ENCODE measurements at regions not wholly inside any gene's neighbourhood (a gene's known extent, or its start where the extent isn't known, plus 50 kb on each side); places are given as distances from the start of the nearest gene placed in this dataset.

DNA sequence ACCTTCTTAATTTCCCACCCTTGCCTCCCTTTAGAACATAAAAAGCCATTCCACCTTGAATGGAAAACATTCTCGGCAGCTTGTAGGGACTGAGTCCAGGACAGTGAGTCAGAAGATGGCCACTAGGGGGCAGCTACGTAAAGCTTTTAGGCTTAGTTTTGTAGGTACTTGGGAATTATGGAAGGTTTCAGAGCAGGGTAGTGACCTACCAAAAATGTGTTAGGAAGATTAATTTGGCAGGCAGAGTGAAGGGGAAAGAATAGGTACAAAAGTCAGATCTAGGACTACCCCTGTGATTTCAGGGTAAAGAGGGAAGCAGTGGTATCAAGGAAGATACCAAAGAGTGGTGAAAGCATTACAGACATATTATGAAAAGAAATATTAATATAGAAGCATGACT, 198.4 kb downstream of the NDFIP2 start:
- DNase-seq = peak; percentile 68

- no peak for DNase-seq
Observed at GRCh38 chr13:79678100-79678499, 197.1 kb downstream of the NDFIP2 start.

DNA sequence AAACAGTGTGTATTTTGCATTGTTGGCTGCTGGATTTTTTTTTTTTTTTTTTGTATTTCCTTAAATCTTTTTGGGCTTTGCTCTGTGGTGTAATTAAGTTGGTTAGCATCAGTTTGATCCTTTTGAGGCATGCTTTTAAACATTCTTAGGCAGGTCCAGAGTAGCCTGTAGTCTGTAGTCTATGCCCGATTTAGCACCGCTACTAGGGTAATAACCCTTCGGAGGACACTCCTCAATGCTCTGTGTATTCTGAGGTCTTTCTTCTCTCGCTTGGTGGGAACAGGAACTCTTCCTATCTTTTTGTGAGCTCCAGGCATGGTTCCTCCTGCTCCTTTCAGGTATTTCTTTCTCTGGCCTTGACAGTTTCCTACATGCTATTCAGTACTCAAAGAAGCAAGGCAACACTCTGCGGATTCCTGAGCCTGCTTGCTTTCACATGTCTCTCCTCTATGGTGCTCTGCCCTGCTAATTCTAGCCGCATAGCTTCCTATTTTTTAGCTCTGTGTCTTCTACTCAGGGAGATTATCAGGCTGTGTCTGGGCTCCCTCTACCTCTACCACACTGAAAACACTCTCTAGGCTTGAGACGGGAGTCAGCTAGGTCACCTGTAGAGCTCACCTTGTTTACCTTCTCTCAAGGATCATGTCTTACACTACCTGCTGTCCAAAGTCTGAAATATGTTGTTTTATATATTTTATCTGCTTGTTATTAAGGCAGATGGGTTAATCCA, 195.1 kb downstream of the NDFIP2 start:
- DNase-seq = no peak

DNA sequence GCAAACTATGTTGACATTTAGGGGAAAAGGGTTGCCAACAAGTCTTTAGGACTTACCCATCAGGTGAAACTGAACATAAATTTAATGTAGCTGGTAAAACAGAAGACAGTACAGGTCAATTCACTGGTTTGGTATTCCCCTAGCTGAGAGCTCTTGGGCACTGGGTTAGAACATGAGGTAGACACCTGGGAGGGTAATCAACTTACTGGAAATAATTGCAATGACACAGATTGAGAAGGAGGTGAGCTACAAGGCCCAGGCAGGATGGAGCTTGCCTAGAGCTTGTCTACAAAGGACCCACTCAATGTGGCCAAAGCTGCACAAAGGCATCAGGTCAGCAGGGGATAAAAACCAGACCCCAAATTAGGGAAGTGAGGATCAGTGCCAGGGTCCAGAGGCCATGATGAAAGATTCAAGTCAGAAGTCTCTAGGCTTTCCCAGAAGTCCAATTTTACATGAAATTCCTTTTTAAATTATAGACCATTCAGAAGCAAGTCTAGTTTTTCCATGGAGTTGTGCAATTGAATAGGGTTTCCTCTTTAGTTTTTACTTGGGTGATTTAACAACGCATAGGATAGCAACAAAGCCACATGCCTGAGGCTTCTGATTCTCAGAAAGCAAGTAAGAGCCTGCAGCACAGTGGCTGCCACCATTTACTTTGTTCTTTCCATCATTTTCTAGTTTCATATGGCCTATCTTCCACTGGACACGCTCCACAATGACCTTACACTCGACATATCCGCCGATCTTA, 194.0 kb downstream of the NDFIP2 start:
- DNase-seq = no peak

GRCh38 chr13:79673993-79674377, 193.0 kb downstream of the NDFIP2 start:
- DNase-seq = no peak

DNA sequence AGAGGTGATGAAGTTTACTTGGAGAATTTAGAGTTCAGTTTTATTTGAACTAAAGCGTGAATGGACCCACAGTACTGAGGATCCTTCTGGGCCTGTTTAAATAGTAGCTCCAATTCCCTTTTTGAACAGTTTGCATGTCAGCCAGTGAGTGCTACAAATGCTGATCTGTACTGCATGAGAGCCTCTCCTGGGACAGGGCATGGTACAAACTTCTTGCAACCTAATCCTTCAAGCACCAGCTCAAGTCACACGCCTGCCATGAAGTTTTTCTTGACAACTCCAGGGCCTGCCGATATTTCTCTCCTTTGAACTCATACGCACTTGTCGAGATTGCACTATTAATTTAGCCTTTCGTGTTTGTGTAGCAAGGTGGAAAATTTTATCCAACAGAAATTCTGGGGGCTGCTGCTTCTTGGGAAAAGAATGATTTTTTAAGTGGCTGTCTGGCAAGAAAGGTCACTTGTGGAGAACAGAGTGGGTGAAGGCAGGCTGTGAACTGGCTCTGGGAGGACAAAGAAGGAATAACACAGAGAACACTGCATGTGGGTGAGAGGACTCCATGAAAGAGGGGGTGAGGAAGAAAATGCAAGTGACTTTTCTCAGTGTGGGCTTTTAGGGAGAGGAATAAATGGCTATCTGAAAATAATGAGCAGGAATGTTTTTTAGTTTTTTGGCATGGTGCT, 192.5 kb downstream of the NDFIP2 start:
- no peak for DNase-seq

DNA sequence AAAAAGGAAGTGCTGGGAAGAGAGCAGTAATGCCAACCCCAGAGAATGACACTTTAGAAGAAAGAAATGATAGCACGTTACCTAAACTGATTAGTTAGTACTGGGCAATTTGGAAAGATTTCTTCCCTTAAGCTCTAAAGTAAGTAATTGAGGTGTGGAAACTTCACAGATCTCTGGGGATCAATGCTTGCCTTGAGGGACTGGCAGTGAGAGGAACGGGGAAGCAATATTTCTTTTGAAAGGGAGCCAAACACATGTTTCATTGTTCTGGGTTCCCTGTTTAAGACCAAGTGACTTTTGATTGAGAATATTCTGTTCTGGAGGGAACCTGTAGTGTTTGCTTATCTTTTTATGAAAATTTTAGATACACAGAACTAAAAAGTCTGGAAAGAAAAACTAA, 190.5 kb downstream of the NDFIP2 start:
- no peak for DNase-seq

DNA sequence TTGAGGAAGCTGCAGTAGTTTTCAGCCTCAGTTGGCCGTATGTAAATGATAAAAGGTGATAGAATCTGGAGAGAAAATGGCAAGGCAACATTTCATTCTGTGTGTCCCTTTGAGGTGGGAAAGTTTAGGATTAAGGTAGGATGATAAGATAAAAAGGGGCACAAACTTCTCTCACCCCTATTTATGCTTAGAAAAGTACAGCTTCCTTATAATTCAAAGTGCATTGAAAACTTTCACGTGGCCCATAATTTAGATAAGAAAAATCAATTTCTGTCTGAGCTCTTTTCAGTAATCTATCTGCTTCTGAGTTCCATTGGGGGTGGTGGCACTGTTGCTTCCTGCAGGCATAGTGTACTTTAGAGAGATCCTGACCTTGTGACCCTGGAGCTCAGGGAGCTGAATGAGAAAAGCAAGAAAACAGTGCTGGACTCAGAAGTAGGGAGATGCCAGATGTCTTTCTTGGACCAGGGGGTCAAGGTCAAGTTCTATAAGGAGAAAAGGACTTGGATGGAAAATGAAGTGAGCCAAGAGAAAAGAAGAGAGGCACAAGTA, 187.3 kb downstream of the NDFIP2 start:
- DNase-seq = no peak

DNA sequence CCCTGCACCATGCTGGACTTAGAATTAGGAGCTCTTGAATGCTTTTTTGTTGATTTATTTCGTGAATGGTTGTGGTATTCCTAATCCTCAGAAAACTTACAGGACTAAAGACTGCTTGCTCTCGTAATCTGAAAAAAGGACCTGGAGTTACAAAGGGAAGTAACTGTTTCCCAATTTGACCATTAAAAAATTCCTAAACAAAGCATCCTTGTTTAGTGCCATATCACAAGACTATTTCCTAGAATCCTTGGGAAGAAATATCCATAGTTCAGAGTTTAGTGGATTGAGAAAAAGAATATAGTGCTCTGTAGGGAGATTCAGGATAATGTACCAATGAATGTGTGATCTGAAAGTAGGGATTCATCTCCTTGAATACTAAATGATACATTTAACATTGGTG, 186.8 kb downstream of the NDFIP2 start:
- DNase-seq = no peak

- no peak for DNase-seq
Observed at GRCh38 chr13:79663977-79664636, 183.2 kb downstream of the NDFIP2 start.

DNA sequence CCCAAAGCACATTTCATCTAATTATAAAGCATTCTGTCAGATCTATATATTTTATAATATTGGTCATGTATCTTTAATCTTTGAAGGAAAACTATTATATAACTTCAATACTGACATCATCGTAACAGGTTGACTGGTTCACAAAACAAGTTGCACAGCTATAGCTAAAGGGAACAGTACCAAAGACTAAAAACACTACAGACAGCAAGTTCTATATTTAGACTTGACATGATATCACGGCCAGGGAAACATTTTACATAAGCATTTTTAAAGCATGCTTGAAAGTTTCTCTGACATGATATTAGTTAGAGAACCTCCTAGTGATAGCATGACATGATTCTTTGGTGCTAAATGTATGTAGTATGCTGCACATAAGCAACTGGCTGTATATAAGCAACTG, 182.5 kb downstream of the NDFIP2 start:
- DNase-seq = no peak

- DNase-seq = no peak
Observed at GRCh38 chr13:79662882-79663281, 181.9 kb downstream of the NDFIP2 start.

DNA sequence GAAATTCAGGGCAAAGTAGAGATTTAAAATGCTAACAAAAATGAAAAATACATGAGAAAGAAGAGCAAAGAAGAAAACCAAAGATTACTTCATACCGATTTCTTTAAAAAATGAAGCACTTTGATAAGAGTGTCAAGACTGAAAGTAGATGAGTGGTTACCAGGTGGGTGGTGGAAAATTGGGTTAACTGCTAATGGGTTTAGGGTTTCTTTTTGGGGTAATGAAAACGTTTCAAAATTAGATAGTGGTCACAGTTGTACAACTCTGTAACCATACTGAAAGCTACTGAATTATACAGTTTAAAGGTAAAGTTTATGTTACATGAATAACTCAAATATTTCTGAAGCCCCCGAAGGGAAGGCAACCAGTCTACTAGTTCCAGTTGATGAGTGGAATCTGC, 179.4 kb downstream of the NDFIP2 start:
- DNase-seq = no peak

DNA sequence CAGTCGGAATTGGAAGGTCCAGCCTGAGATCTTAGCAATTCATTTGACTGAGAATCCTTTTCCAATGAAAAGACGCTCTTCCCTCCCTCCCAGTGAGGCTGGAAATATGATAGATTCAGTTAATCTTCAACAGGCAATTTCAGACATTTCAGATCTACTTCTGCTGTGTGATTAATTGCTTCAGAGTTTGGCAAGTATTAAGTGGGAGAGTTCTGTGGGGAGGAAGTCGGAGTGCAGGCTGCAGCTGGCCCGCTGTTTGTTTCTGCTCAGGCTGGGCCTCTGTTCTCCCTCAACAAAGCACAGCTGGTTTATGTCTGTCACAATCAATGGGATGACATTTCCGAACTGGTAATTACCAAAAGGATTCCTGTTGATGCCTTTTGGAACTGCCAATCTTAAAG, 178.2 kb downstream of the NDFIP2 start:
- DNase-seq = no peak

- DNase-seq = no peak
Observed at GRCh38 chr13:79658333-79658975, 177.5 kb downstream of the NDFIP2 start.

DNA sequence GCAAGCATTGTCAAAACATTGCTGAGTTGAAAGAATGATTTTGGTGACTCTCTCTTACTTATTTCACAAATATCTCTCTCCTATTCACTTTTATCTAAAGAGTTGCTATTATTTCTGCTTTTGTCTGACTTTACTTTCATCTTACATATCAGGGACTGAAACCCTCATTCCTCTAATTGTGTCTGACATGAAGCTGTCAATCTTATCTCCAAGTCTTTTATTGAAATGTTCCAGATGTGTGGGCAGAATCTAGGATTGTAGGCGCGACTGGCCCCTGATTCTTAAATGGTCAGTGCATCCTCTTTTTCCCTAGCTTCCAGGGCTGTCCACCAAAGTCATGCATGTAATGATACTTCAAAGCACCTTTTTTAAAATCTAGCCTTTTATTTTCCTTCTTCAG, 174.6 kb downstream of the NDFIP2 start:
- DNase-seq = no peak

DNA sequence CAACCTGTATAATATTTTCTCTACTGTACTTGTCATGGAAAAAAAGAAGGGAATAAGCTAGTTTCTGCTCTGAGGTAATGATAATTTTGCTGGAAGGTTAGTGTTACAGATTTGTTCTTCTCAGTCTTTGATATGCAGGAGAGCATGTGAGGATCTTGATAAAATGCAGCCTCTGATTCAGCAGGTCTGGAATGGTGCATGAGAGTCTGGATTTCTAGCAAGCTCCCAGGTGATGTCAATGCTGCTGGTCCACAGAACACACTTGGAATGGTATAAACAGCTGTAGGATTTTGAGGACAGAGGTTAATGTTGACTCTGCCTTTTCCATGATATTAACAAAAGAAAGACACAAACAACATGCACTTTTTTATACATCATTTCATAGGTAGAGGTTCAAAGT, 173.6 kb downstream of the NDFIP2 start:
- DNase-seq = no peak

- DNase-seq = no peak
Observed at GRCh38 chr13:79650688-79651087, 169.7 kb downstream of the NDFIP2 start.

- no peak for DNase-seq
Observed at GRCh38 chr13:79648191-79648590, 167.2 kb downstream of the NDFIP2 start.

DNA sequence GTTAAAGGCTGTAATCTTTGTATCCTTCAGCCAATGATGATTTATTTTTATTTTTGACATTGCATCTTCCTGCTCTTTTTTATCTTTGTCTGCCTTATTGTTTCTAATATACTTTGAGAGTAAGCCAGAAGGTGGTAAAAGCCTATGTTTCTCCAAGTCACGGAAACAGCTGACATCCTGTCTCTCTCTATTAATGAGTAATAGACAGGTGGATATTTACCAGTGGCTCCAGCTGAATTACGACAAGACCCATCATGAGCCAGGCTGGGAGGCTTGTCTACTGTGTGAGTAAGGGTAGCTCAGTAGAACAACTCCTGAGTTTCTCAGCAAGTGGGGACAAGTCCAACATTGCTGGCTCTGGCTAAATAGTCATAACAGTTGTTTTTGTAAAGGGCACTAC, 166.6 kb downstream of the NDFIP2 start:
- DNase-seq = no peak

DNA sequence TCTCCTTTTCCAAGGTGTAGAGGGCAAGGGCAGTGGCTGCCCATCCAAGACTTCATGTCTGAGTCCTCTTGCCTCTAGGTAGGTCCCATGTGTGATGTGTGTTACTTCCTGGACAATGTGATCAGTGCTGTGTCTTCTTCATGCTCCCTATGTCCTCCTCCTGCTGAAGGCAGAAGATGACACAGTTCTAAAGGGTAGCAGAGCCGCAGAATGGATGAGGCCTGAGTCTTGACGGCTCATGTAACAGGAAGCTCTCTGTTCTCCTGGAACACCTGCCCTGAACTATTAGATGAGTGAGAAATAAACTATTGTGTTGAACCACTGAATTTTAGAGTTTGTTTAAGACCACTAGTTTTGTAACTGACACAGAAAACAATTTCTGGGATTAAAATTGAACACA, 165.9 kb downstream of the NDFIP2 start:
- DNase-seq = no peak

DNA sequence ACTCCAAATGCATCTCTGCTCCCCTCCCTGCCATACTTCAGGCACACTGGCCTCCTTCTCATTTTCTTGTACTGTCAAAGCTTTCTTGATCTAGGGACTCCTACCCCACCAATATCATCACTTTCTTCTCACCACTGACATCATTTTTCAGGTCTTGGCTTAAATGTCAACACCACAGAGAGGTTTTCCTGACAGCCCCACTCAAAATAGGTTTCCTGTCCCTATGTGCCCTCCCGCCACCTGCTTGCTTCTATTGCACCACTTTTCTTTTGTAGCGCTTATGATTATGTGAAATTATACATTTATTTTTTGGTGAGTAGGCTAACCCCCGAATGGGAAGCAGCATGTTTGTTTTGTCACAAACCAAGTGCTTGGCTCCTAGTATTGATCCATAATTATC, 164.6 kb downstream of the NDFIP2 start:
- DNase-seq = no peak

DNA sequence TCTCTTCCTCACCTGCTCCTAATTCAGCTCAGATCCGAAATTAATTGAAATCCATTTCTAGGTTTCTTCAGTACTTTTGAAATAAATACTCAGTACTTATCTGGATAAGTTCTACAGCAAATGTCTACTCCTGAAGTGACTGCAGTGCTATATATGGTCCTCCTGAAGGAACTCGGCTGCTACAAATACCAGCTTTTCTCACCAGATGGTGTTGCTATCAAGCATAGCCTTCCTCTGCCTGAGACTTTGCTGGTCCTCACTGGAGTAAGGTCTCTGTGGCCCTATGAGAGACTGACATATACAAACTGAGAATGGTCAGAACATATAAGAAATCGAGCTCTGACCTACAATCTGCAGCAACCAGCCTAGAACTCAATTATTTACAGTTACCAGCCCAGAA, 161.6 kb downstream of the NDFIP2 start:
- DNase-seq = no peak
